Stimulated activated CD8-positive, alpha-beta memory T cell treated with anti-CD3 and anti-CD28 coated beads, Interleukin-4, amount 100 ng/mL, for 48 hours (primary cell): ENCODE measurements at regions not wholly inside any gene's neighbourhood (a gene's known extent, or its start where the extent isn't known, plus 50 kb on each side); places are given as distances from the start of the nearest gene placed in this dataset.

Experiments
- DNase-seq: peaks from one replicate; pipeline ENCODE4 v3.0.0-alpha.2; 2020

DNA sequence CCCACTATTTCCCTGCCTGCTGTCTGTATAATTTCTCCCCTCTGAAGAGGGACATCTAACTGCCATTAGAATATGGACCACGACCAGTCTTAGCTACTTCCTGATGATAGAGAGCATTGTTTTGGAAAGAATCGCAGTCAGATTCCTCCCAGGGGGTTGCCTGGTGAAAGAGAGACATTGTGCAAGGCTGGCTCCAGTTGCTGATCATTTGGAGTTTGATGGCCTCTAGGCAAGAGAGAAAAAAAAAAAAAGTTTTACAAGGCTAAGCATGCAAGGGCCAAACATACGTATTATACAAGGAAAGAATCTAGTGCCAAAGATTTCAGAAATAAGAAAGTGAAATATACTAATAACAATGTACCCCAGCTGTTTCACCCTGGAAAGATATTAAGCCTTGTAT lies 182.2 kb downstream of the CMPK2 start:
- no peak for DNase-seq

DNA sequence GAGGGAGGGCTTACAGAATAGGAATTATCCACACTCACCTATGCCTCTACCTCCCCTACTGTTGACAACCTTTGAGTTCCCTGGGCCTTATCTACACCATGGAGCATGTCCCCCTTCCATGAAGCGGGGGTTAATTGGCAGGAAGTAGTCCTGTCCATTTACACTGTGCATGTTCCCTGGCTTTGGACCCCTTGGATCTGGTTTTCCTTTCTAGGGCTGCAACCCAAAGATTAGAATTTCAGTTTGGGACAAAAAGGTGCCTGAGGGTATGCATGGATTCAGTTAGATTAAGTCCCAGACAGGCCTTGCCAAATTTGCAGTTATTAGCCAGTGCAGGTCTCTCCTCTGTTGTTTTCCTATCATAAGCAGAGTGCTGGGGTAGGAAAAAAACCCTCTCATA lies 180.3 kb downstream of the CMPK2 start:
- no peak for DNase-seq

DNA sequence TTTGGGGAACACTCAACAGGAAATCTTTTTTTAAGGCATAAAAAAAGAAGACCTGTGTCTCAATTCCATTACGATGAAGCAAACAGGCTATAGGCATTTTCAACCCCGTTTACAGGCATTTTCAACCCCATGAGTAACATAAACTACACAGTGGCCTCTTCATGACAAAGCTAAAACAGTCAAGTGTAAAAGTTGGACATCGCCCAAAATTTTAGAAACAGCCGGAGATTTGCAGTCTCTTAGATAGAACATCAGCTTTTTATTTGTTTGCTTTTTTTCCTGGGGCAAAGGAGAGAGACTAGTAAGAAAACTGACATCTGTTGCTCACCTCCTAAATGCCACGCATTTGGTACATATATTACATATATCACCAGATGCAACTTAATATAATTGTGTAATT lies 173.7 kb downstream of the CMPK2 start:
- no peak for DNase-seq

DNA sequence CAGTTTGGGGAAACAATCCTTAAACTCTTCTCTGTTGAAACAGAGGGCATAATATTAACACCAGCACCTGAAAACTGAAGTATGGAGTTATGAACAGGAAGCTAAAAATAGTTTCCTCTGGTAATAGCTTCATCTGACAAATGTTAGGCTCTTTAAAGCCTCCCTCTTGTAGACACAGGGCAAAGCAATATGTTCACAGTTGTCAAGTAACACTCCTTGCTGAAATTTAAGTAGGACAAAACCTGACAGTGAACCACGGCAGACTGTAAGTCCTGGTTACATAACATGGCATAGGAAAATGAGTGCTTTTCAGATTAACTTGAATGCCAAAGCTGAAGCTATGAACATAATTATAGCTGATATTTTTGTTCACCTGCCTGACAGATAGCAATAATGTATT lies 172.9 kb downstream of the CMPK2 start:
- no peak for DNase-seq

DNA sequence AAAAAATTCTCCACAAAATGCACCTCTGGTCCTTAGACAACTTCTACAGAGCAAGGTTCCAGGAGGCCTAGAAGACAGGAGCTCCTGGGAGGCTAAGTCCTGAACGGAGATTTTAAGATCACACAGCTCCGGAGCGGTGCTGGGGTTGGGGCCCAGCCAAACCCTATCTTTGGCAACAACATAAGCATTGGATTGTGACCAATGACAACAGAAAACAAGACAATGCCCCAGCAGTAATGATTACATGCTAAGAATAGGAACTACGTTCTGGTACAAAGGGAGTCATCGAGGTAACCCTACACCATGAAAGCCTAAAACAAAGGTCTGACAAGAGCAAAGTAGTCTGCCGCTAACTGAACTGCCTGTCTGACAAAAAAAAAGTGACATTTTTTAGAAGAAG lies 171.2 kb downstream of the CMPK2 start:
- DNase-seq, result no peak

DNA sequence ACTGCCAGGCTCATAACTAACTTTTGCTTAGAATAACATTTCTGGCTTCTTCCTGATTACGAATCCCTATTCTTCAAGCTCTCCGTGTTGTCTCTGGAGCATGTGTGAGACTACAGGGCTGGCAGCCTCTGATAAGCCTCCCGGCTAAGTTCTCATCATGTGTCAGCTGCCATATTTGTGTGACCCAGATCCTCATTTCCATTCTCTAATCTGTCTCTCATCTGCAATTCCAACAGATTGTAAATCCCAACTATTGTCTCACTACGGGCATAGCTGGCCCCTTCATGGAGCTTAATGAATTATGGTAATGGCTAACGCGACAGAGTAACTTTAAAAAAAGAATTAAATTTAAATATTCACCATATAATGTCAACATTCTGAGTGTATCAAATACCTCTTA lies 165.4 kb downstream of the CMPK2 start:
- no peak for DNase-seq

DNA sequence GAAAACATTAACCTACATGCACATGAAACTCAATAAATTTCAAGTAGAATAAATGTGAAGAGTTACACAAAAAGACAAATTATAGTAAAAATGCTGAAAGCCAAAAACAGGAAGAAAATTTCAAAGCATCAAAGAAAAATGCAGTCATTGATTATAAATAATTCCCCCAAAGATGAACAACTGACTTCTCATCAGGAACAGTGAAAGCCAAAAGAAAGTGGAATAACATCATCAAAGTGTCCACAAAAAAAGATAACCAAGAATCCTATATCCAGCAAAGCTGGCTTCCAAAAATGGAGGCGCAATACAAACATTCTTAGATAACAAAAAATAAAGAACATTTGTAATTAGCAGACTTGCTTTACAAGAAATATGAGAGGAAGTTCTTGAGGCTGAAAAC lies 161.6 kb downstream of the CMPK2 start:
- DNase-seq, result no peak

DNA sequence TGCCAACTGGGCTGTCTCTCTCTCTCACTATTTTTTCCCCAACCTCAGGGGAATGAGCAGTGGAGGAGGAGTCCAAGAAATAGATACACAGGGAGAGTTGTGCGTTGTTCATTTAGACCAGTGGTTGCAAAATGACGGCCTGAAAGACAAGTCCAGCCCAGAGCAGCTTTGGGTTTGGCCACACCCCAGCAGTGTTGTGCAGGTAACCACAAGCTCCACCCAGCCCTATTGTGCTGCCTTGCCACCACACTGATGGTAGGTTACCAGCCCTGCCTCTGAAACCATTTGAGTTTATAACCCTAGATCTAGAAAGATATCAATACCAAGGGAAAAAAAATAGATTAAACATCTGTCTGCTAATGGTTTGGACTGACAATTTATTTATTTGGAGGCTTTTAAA lies 144.3 kb downstream of the CMPK2 start:
- no peak for DNase-seq

DNA sequence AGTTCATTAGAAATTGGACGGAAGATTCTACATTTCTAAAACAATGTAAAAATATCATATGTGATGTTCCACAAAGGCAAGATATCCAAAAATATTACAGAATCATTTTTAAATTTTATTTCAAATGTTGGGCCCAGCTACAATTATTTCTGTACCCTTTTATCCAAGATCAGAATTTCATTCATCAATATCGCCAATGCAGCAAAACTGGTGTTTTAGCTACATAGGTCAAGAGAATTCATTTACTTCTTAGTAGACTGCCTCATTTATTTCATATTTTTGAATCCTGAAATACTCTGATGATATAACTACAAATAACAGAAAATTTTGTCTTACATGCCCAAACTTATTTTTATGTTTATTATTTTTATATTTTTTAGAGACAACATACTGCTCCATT lies 143.1 kb downstream of the CMPK2 start:
- no peak for DNase-seq

DNA sequence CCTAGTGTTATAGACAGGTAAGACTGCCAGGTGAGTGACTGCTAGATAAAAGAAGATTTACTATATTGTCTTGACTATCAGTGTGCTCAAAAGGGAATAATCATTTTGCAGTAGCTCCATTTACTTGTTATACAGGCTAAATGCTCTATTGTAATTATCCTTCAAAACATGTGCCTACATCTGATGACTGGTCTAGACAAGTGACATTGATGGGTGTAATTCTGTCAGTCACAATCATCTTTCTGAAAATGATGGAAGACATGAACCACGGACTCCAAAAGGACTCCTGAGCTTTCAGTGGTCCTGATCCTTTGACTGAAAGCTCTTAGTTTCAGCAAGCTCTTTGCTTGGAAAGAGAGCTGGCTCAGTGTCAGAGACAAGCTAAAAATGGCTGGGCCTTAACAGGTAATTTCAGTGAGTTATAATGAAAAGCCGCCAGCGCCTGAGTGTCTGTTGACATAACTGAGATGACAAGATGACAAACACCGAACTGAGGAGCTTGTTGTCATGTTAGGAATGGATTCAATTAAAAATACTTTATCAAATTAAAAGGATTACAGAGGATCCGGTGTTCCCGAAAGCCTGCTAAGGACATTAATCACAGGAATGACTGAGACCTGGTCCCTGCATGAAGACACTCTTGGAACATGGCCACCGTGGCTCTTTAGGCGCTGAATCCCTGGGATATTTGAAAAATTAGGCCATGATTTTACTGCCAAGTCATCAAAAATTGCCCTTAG lies 141.7 kb downstream of the CMPK2 start:
- DNase-seq, result no peak

DNA sequence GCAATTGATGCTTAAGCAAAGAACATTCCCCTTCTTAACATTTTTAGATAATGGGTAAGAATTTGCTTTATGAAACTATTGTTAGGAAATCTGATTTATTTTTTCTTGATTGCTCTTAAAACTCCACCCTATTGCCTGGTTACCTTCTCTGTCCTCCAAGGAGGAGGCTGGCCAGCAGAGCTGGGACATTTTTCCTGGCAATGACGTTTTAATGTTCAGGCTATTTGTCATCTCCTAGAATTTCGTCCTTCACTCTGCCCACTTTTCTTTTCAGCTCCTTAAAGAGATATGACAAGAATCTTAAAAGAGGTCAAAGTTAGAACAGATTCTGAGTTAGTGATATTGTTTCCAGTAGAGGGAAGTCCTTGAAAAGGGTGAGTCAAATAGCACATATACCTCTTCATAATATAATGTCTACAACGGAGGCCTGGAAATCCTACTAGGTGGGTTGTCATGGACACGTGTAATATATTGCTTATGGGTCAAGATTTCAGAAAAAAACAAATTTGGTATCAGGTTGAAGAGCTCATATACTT lies 141.0 kb downstream of the CMPK2 start:
- no peak for DNase-seq

DNA sequence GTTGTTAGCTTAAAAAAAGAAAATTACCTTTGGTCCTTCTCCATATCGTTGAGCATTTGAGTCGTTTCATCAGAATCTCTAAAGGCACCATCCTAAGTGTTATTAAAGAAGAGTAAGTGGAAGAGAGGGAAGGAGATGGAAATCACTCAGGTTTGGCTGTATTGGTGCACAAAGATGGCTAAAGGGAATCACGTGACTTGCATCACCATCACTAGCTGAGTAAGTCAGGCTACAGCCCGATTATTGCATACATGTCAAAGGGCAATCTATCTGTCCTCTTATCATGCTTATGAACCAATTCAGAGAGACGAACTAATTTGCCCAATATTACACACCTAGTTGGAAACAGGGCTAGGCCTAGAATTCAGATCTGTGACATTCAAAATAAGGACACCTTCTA lies 137.6 kb downstream of the CMPK2 start:
- DNase-seq, result no peak

DNA sequence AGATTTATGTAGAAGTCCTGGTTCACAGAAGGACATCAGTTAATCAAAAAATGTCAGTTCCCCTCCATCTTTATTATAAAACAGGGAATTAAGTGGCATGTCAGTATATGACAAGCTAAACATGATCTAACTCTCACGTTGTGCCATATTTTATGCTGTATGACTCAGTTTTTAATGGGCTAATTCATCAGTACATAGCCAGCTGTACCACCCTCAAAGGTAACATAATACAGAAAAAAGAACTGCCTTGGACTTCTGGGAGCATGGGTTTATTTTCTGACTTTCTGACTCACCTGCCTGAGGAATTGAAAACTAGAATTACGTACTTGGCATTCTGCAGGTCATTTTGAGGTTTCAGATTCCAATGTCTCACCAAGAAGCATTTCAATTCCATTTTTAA lies 135.7 kb downstream of the CMPK2 start:
- DNase-seq, result no peak

DNA sequence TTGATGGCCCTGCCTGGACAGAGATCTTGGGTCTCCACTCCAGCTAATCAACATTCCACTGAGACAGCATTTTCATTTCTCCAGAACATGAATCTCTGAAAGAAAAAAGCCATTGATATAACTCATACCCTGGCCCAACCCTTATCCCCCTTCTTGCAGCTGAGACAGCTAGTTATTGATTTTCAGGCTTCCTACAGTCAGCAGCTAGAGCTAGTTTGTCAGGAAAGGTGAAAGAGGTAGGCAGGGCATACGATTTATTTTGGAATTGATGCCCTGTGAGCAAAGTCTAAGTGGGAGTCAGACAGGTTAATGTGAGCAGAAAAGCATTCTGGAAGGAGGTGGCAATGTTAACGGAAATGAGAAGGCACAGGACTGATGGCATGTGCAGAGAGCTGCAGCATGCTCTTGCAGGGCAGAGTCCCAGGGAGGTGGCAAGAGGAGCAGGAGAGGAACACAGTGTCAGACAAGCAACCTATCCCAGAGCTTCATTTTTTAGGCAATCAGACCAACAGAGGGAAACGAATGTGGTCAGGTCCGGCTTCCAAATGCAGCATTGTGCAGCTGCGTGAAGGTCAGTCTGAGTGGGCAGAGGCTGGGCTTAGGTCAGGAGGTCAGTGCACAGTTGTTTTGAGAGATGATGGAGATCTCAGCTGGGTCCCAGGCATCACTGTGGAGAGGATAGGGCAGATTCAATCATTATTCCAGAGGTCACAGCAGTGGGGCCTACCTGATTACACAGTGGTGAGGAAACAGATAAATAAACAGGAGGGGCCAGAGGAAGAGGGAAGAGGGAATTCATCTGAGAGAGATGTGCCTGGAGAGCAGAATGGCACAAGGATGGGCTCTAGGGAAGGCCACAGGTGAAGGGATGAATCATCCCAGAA lies 134.8 kb downstream of the CMPK2 start:
- DNase-seq, result no peak

DNA sequence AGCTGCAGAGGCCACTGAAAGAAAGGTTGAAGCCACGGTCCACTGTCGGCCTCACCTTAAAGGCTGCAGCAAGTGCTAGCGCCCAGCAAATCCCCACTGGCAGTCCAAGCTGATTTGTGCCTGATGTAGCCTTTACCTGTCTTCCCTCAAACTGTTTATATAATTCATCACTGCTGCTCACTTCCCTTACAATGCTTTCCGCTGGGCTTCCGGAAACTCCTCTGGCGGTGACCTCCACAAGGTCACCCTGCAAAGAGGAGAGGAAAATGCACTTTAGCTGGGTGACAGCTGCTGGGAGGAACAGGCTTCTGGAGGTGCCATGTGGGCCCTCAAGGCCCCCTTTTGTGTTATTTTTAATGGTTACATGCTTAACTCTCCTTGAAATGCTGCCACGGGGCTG lies 126.2 kb downstream of the CMPK2 start:
- no peak for DNase-seq

DNA sequence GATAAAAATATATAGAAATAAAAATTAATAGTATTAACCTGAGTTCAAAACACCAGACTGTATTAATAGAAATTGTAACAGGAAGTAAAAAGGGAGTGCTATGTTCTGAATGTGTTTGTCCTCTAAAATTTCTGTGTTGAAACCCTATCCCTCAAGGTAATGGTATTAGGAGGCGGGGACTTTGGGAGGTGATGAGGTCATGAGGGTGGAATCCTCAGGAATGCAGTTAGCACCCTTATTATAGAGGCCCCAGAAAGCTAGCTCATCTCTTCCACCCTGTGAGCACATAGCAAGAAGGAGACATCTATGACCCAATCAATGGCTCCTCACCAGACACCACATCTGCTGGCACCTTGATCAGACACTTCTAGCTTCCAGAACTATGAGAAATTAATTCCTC lies 124.5 kb downstream of the CMPK2 start:
- DNase-seq, result no peak

DNA sequence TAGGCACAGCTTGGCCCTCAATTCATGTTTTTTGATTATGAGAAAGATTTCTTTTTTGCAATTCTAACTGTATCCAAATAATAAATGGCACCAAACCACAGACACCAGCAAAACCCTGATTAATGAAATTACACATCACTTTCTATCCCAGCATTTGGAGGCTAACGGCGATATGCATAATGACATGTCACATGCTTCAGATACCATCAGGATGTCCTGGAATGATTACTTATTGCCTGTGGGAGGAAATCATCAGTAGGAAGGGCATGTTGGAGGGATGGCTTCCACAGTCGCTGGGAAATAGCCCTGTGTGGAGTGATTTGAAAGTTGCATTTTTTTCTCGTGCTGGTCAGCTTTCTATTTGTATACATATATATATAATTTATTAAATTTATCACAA lies 121.7 kb downstream of the CMPK2 start:
- no peak for DNase-seq

DNA sequence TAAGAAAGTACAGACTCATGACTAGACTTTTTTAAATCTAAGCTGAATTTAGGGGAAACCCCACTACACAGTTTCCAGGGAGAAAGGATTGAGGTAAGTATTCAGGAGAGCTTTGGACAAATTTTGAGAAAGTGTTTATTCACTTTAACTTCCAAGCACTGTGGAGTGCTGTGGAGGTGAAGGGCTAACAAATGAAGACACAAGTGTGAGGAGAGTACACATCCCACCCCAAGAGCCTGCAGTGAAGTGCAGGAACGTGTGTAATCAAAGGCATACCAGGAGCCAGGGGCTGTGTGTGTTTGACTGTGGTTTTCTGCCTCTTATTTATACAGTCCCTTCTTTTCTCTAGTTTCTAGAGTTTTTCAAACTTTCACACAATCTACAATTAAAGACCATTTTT lies 118.3 kb downstream of the CMPK2 start:
- no peak for DNase-seq

DNA sequence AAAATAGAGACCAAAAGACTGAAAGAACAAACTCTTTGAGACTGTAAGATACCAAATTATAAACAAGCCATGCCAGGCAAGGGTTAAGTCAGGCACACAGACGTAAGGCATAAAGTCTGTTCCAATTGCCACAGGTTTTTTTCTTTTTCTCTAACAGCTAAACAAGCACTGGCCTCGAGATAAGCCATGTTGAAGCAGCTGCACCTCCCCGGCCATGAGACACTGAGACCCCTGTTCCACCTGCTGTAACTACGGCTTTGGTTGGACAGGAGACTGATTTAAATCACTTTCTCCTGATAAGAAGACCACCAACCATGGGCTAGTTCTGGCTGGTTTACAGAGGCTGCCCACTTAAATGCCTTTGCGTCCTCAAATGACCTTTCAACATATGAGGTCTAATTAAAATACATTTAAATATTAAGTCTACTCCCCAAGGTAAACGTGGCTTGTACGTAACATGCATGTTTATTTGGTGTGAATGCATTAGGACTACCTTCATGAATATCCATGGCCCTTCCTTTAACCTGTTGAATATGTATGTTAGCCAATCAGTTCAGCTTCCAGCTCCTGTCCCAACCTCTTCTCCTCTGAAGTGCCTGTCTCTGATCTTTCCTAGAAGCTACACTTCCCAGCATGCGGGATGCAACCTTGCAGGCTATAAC lies 117.2 kb downstream of the CMPK2 start:
- DNase-seq, result no peak

DNA sequence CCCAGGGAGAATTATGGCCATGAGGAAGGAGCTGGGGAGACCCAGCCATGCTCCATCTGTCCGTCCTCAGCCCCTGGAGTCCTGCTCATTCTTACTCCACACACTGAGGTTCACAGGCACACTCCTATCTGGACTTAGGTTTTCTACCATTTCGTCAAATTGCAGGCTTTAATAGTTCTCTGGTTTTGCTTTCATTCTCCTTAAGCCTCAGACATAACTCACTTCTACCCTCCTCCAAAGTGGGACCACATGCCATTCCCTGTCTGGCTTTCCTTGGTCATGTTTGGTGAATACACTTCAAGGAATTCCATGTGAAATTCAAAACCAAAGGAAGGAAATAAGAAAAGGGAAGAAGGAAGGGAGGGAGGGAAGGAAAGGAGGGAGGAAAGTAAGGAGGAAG lies 115.7 kb downstream of the CMPK2 start:
- DNase-seq, result no peak

DNA sequence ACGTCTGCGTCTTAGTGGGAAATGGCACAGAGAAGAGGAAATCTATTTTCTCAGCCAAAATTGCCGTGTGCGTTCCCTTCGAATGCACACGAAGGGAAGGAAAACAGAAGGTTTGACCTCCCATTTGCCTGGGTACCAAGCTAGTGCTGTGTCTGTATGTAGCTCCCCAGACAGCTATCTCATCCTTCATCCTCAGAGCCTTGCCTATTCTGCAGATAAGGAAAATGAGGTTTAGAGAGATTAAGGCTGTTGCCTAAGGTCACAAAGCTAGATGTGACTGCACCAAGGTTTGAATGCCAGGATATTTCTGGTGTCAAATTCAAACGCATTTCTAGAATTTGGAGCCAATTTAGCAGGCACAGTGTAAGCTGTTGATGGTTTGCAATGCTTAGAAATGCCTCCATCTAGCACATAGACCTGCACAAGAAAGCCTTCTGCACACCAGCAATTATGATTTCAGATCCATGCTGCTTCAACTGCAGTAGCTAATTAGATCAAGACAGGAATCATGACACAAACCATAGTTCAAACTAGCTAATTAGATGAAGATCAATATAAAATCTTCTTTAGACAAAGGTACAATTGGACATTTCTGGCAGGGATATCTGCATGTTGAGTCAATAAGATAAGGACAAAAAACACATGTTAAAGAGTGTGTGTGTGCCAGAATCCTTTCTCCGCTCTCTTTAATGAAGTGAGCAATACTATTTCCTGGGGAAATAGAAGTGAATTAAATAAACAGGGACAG lies 115.1 kb downstream of the CMPK2 start:
- no peak for DNase-seq

DNA sequence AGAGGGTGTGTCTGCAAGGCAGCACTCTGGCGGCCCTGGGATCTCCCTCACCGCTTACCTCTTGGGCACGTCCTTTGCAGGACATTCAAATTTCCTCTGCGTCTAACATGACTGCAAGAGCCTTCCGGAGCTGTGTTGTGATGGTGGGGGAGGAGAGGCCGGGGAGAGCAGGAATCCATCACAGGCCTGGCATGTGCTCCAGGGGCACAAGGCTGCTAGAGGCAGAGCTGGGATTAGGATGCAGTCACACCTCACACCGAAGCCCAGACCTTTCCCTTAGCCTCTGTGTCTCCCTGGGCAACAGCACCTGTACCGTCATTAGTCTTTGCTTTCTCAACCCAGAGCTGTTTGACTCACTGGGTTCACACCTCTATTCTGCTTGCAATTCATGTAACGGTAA lies 111.3 kb downstream of the CMPK2 start:
- no peak for DNase-seq

DNA sequence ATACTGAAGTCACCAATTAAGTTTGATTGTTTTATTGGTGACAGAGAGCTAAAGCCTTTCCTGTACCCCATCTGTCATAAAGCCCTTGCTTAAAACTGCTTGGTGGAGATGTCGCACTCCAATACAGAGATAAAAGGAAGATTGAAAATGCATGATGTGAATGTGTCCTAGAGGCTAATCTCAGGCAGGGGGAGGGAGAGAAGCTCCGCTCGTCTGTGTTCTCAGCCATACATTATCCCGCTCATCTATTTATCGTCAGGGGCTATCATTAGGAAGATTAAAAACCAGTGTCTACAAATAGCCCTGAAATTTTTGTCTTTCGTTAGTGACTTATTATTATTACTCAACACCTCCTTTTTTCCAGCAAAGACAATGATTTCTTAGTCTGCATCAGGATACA lies 110.3 kb downstream of the CMPK2 start:
- DNase-seq, result no peak
